ENCODE measurements at regions not wholly inside any gene's neighbourhood (a gene's known extent, or its start where the extent isn't known, plus 50 kb on each side); places are given as distances from the start of the nearest gene placed in this dataset.

GRCh38 chr7:131699323-131699722 lies 142.9 kb upstream of the PODXL start:
- TF ChIP-seq REST (IDR thresholded peaks at IDR 0.05; ENCODE audit: insufficient replicate concordance, low read depth), result no peak
- TF ChIP-seq CTCF (IDR thresholded peaks at IDR 0.05; ENCODE audit: insufficient read depth, low read length), result no peak
